IMR-90 (cell line): ENCODE measurements at regions not wholly inside any gene's neighbourhood (a gene's known extent, or its start where the extent isn't known, plus 50 kb on each side); places are given as distances from the start of the nearest gene placed in this dataset.

Source experiments
- ATAC-seq: fragments of 200-7000 bp; cut with Tn5 transposase; 2 replicates; pipeline ENCODE4 v1.9.1; 2020; ENCODE audit warnings: low read depth, mild to moderate bottlenecking, moderate library complexity
- BruUV-seq: library from RNA; stranded (reverse); fragments of 400-500 nt; replicated peaks from 2 replicates; lab custom pipeline; 2021; lab: Mats Ljungman, UMichigan
- CTCF ChIA-PET: fragments of 300-600 bp; formaldehyde crosslinking; extraction: SDS; loops from one replicate; lab custom pipeline; 2021; ENCODE audit warnings: antibody characterized with exemption; lab: Yijun Ruan, JAX
- POLR2A ChIA-PET: fragments of 300-600 bp; sonication (Branson Sonifier 250); formaldehyde crosslinking; loops from one replicate; lab custom pipeline; 2022; ENCODE audit warnings: antibody characterized with exemption; ENCODE audit not compliant: unreplicated experiment; lab: Charles Lee
- DNase-seq: peaks from one replicate; pipeline ENCODE4 v3.0.0; 2013
- H2AFZ ChIP-seq: replicated peaks from 2 replicates; pipeline ENCODE3; 2013; ENCODE audit warnings: low read length, mild to moderate bottlenecking; ENCODE audit not compliant: poor library complexity
- H2AK5ac ChIP-seq: 2 replicates; pipeline ENCODE4 v1.6.1; 2013; ENCODE audit warnings: low read depth, low read length, inconsistent platforms
- H2AK9ac ChIP-seq: replicated peaks from 2 replicates; pipeline ENCODE3; 2013; ENCODE audit warnings: mild to moderate bottlenecking, low read depth, low read length, moderate library complexity; ENCODE audit not compliant: poor library complexity
- H2BK120ac ChIP-seq: 2 replicates; pipeline ENCODE4 v1.6.1; 2013; ENCODE audit warnings: low read depth, low read length, inconsistent platforms
- H2BK15ac ChIP-seq: 3 replicates; pipeline ENCODE4 v1.6.1; 2013; ENCODE audit warnings: low read depth, low read length, inconsistent platforms
- H2BK20ac ChIP-seq: 2 replicates; pipeline ENCODE4 v1.6.1; 2013; ENCODE audit warnings: low read depth, mild to moderate bottlenecking, inconsistent platforms, low read length, moderate library complexity
- H2BK5ac ChIP-seq: 2 replicates; pipeline ENCODE4 v1.6.1; 2013; ENCODE audit warnings: mild to moderate bottlenecking, low read depth, low read length, inconsistent platforms; ENCODE audit not compliant: poor library complexity, severe bottlenecking
- H3K14ac ChIP-seq: replicated peaks from 2 replicates; pipeline ENCODE4 v1.6.1; 2013; ENCODE audit warnings: low read depth, low read length, inconsistent platforms
- H3K18ac ChIP-seq: 2 replicates; pipeline ENCODE4 v1.6.1; 2013; ENCODE audit warnings: low read depth, low read length, control low read depth
- H3K23ac ChIP-seq: 2 replicates; pipeline ENCODE4 v1.6.1; 2013; ENCODE audit warnings: low read depth, low read length, inconsistent platforms
- H3K27ac ChIP-seq: 2 replicates; pipeline ENCODE4 v1.5.1; 2013; ENCODE audit warnings: mild to moderate bottlenecking, control low read depth, low read length; ENCODE audit not compliant: insufficient read depth
- H3K27me3 ChIP-seq: 2 replicates; pipeline ENCODE4 v1.6.1; 2013; ENCODE audit warnings: low read length; ENCODE audit not compliant: control insufficient read depth, insufficient read depth
- H3K36me3 ChIP-seq: 2 replicates; pipeline ENCODE4 v1.6.1; 2013; ENCODE audit warnings: low read length, mixed read lengths; ENCODE audit not compliant: control insufficient read depth, insufficient read depth
- H3K4ac ChIP-seq: 2 replicates; pipeline ENCODE4 v1.6.1; 2013; ENCODE audit warnings: low read depth, low read length, inconsistent platforms
- H3K4me1 ChIP-seq: 2 replicates; pipeline ENCODE4 v1.6.1; 2013; ENCODE audit warnings: low read length, mixed read lengths; ENCODE audit not compliant: control insufficient read depth, insufficient read depth
- H3K4me2 ChIP-seq: 2 replicates; pipeline ENCODE4 v1.6.1; 2013; ENCODE audit warnings: low read depth, mild to moderate bottlenecking, control low read depth, low read length, moderate library complexity
- H3K4me3 ChIP-seq: 2 replicates; pipeline ENCODE4 v1.5.1; 2013; ENCODE audit warnings: low read depth, mild to moderate bottlenecking, control low read depth, low read length, moderate library complexity; ENCODE audit not compliant: insufficient read depth
- H3K56ac ChIP-seq: 2 replicates; pipeline ENCODE4 v1.6.1; 2013; ENCODE audit warnings: low read length, inconsistent platforms; ENCODE audit not compliant: insufficient read depth; ENCODE audit errors: extremely low read depth
- H3K79me1 ChIP-seq, 2 experiments: 2 replicates each; pipeline ENCODE4 v1.6.1; 2013; ENCODE audit warnings: low read length in 2 of 2, inconsistent platforms in 1 of 2, low read depth in 1 of 2
- H3K9ac ChIP-seq: 2 replicates; pipeline ENCODE4 v1.6.1; 2013; ENCODE audit warnings: low read depth, low read length, control low read depth
- H3K9me1 ChIP-seq: 2 replicates; pipeline ENCODE4 v1.6.1; 2013; ENCODE audit warnings: low read length, inconsistent platforms; ENCODE audit not compliant: insufficient read depth
- H3K9me3 ChIP-seq: 2 replicates; pipeline ENCODE4 v1.6.1; 2013; ENCODE audit warnings: low read length; ENCODE audit not compliant: control insufficient read depth, insufficient read depth
- H4K20me1 ChIP-seq: 2 replicates; pipeline ENCODE4 v1.6.1; 2013; ENCODE audit warnings: low read length, inconsistent platforms; ENCODE audit not compliant: insufficient read depth
- H4K5ac ChIP-seq: 2 replicates; pipeline ENCODE4 v1.6.1; 2013; ENCODE audit warnings: mild to moderate bottlenecking, low read depth, low read length, control low read depth
- H4K8ac ChIP-seq, 2 experiments: 2 replicates each; pipeline ENCODE4 v1.6.1; 2013; ENCODE audit warnings: low read depth in 2 of 2, low read length in 2 of 2, control low read depth in 1 of 2, inconsistent platforms in 1 of 2
- H4K91ac ChIP-seq: 2 replicates; pipeline ENCODE4 v1.6.1; 2013; ENCODE audit warnings: low read depth, low read length, inconsistent platforms; ENCODE audit not compliant: insufficient read depth
- BHLHE40 ChIP-seq: fragments of 150-350 bp; IDR thresholded peaks from 2 replicates; pipeline ENCODE4 v1.6.1; 2016; ENCODE audit warnings: mild to moderate bottlenecking, low read depth, low read length
- MXI1 ChIP-seq: IDR thresholded peaks from 2 replicates; pipeline ENCODE4 v1.6.1; 2012; ENCODE audit warnings: low read depth, mild to moderate bottlenecking, low read length, moderate library complexity, borderline replicate concordance
- NFE2L2 ChIP-seq: fragments of 150-350 bp; IDR thresholded peaks from 2 replicates; pipeline ENCODE4 v1.6.1; 2016; ENCODE audit warnings: low read depth, mild to moderate bottlenecking, low read length
- RCOR1 ChIP-seq: IDR thresholded peaks from 2 replicates; pipeline ENCODE4 v1.6.1; 2012; ENCODE audit warnings: mild to moderate bottlenecking, low read length, improper control_type of control experiment; ENCODE audit not compliant: insufficient replicate concordance
- RFX5 ChIP-seq: IDR thresholded peaks from 2 replicates; pipeline ENCODE4 v1.8.0; 2012; ENCODE audit warnings: low read depth, mild to moderate bottlenecking, low read length, moderate library complexity
- WGBS, 2 experiments: methylation state at CpG; one replicate each; pipeline versions ENCODE4 v1.1.5 to v1.1.7; 2013; ENCODE audit warnings: missing lambda C conversion rate in 2 of 2; ENCODE audit not compliant: insufficient read length in 1 of 2; ENCODE audit errors: extremely low coverage in 2 of 2; 5-methylcytosine and 5-hydroxymethylcytosine counted together
- dilution Hi-C: fragments of 300-500 bp; cut with HindIII; formaldehyde crosslinking; loops from one replicate; pipeline ENCODE4 v1.14.3; 2018; ENCODE audit warnings: low sequenced_read_pairs; ENCODE audit not compliant: unreplicated experiment
- in situ Hi-C: fragments of 300-500 bp; cut with MboI; formaldehyde crosslinking; loops from 3 replicates; pipeline ENCODE4 v1.14.3; 2019; ENCODE audit warnings: low sequenced_read_pairs, inconsistent platforms, mixed read lengths
- intact Hi-C: fragments of 100-400 bp; cut with micrococcal nuclease; formaldehyde crosslinking; loops from 2 replicates; pipeline ENCODE4 v1.10.0; 2022
- TF ChIP-seq, protein P1 (sequence below): fragments of 150-350 bp; IDR thresholded peaks from 2 replicates; pipeline ENCODE4 v1.6.1; 2016; ENCODE audit warnings: low read depth, mild to moderate bottlenecking, low read length, moderate library complexity, borderline replicate concordance

DNA sequence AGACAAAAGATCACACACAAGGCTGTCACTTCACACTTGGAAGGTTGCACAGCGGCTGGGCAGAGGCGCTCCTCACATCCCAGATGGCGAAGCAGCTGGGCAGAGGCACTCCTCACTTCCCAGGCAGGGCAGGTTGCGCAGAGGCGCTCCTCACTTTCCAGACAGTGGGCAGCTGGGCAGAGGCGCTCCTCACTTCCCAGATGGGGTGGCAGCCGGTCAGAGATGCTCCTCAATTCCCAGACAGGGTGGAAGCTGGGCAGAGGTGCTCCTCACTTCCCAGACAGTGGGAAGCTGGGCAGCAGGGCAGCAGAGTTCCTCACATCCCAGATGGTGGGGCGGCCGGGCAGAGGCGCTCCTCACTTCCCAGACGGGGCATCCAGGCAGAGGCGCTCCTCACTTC is 199.2 kb downstream of the RTL9 start:
- no TSS peak for BruUV-seq
- CTCF ChIA-PET = no interaction called here
- 80% methylated on average over 2 of the region's 12 CpGs; no CpG with 5 or more reads in 1 of the 2 experiments for WGBS, 2 experiments

More for the DNA sequence above, 199.2 kb downstream of the RTL9 start:
- no peaks in the 10 kb centered on the region for H3K27me3 ChIP-seq
- no peak overlapping the region for H2BK20ac ChIP-seq
- no peak overlapping the region for H2BK5ac ChIP-seq
- H2BK120ac ChIP-seq = no peak overlapping the region
- no peak overlapping the region for H4K8ac ChIP-seq
- no peak overlapping the region for H2AK5ac ChIP-seq
- POLR2A ChIA-PET = no interaction called here
- TF ChIP-seq RFX5 (no peak), NFE2L2 (no peak), BHLHE40 (no peak), RCOR1 (no peak), MXI1 (no peak)
- TF ChIP-seq, protein P1, sequence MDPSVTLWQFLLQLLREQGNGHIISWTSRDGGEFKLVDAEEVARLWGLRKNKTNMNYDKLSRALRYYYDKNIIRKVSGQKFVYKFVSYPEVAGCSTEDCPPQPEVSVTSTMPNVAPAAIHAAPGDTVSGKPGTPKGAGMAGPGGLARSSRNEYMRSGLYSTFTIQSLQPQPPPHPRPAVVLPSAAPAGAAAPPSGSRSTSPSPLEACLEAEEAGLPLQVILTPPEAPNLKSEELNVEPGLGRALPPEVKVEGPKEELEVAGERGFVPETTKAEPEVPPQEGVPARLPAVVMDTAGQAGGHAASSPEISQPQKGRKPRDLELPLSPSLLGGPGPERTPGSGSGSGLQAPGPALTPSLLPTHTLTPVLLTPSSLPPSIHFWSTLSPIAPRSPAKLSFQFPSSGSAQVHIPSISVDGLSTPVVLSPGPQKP = no peak
- no peak overlapping the region for H3K14ac ChIP-seq
- H3K23ac ChIP-seq = no peak overlapping the region
- H3K18ac ChIP-seq = no peak overlapping the region
- no peaks in the 10 kb centered on the region for H3K9me1 ChIP-seq
- no peak overlapping the region for H2BK15ac ChIP-seq
- H3K27ac ChIP-seq = no peak overlapping the region
- H4K20me1 ChIP-seq = no peaks in the 10 kb centered on the region
- H3K9me3 ChIP-seq = peaks cover 6% of the 10 kb centered on the region; the same call in 1 of the 2 replicates
- no peaks in the 10 kb centered on the region for H3K79me1 ChIP-seq
- no peak overlapping the region for H2AK9ac ChIP-seq
- H3K36me3 ChIP-seq = no peaks in the 10 kb centered on the region
- in situ Hi-C loops (no loop called here), intact Hi-C loops (no loop called here), dilution Hi-C loops (no loop called here)
- H3K9ac ChIP-seq = no peak overlapping the region
- H3K4ac ChIP-seq = no peak overlapping the region
- H3K4me1 ChIP-seq = no peaks in the 10 kb centered on the region
- no peak overlapping the region for H3K4me2 ChIP-seq
- H2AFZ ChIP-seq = no peak overlapping the region
- no peak overlapping the region for H3K4me3 ChIP-seq
- no peak for ATAC-seq
- H4K5ac ChIP-seq = no peak overlapping the region
- H3K56ac ChIP-seq = no peak overlapping the region
- no peak overlapping the region for H4K91ac ChIP-seq
- no peak for DNase-seq
